ENCODE measurements at regions not wholly inside any gene's neighbourhood (a gene's known extent, or its start where the extent isn't known, plus 50 kb on each side); places are given as distances from the start of the nearest gene placed in this dataset.
A peak's percentile ranks its signal among the peaks of the same experiment; 100 is the strongest.
"Not testable (repeated sequence)": the region's sequence is repeated elsewhere in the genome, so short reads cannot be mapped to it uniquely, and the experiment has no call there.

GRCh38 chr10:111579473-111579872 lies 502.6 kb downstream of the ADRA2A start:
- no peak for DNase-seq (ENCODE audit: low read depth)

GRCh38 chr10:111590703-111591102 lies 513.9 kb downstream of the ADRA2A start:
- no peak for DNase-seq (ENCODE audit: low read depth)

- DNase-seq (ENCODE audit: low read depth): no peak
These were observed 516.7 kb downstream of the ADRA2A start for GRCh38 chr10:111593578-111593977.

- no peak for DNase-seq (ENCODE audit: low read depth)
These were observed 518.3 kb downstream of the ADRA2A start for GRCh38 chr10:111595173-111595572.

- DNase-seq (ENCODE audit: low read depth): peak; percentile 15
These were observed 521.7 kb downstream of the ADRA2A start for GRCh38 chr10:111598433-111599059.

- no peak for DNase-seq (ENCODE audit: low read depth)
These were observed 523.1 kb downstream of the ADRA2A start for GRCh38 chr10:111599943-111600342.

GRCh38 chr10:111600772-111601171 lies 523.9 kb downstream of the ADRA2A start:
- DNase-seq (ENCODE audit: low read depth): no peak

GRCh38 chr10:111612273-111612672 lies 535.4 kb downstream of the ADRA2A start:
- no peak for DNase-seq (ENCODE audit: low read depth)

- no peak for DNase-seq (ENCODE audit: low read depth)
These were observed 549.4 kb downstream of the GPAM start for GRCh38 chr10:111634191-111634590.

- DNase-seq (ENCODE audit: low read depth): no peak
These were observed 537.5 kb downstream of the GPAM start for GRCh38 chr10:111646021-111646420.

GRCh38 chr10:111648046-111648445 lies 535.5 kb downstream of the GPAM start:
- no peak for DNase-seq (ENCODE audit: low read depth)

- DNase-seq (ENCODE audit: low read depth): not testable (repeated sequence)
These were observed 534.5 kb downstream of the GPAM start for GRCh38 chr10:111649080-111649479.

- no peak for DNase-seq (ENCODE audit: low read depth)
These were observed 533.5 kb downstream of the GPAM start for GRCh38 chr10:111650088-111650487.

GRCh38 chr10:111656066-111656465 lies 527.5 kb downstream of the GPAM start:
- no peak for DNase-seq (ENCODE audit: low read depth)

GRCh38 chr10:111677759-111678158 lies 505.8 kb downstream of the GPAM start:
- no peak for DNase-seq (ENCODE audit: low read depth)

GRCh38 chr10:111686796-111687195 lies 496.8 kb downstream of the GPAM start:
- no peak for DNase-seq (ENCODE audit: low read depth)

GRCh38 chr10:111698711-111699110 lies 484.9 kb downstream of the GPAM start:
- DNase-seq (ENCODE audit: low read depth): no peak

- no peak for DNase-seq (ENCODE audit: low read depth)
These were observed 479.6 kb downstream of the GPAM start for GRCh38 chr10:111703986-111704385.

GRCh38 chr10:111705021-111705420 lies 478.5 kb downstream of the GPAM start:
- DNase-seq (ENCODE audit: low read depth): no peak

- no peak for DNase-seq (ENCODE audit: low read depth)
These were observed 477.2 kb downstream of the GPAM start for GRCh38 chr10:111706331-111706730.

GRCh38 chr10:111707076-111707475 lies 476.5 kb downstream of the GPAM start:
- DNase-seq (ENCODE audit: low read depth): no peak

- DNase-seq (ENCODE audit: low read depth): no peak
These were observed 474.0 kb downstream of the GPAM start for GRCh38 chr10:111709603-111710002.

- no peak for DNase-seq (ENCODE audit: low read depth)
These were observed 467.5 kb downstream of the GPAM start for GRCh38 chr10:111716032-111716431.

- DNase-seq (ENCODE audit: low read depth): no peak
These were observed 459.4 kb downstream of the GPAM start for GRCh38 chr10:111724121-111724520.

Measured in T follicular helper cell (primary cell).